HG03432 (cell line): ENCODE measurements at regions not wholly inside any gene's neighbourhood (a gene's known extent, or its start where the extent isn't known, plus 50 kb on each side); places are given as distances from the start of the nearest gene placed in this dataset.
"Not testable (repeated sequence)": the region's sequence is repeated elsewhere in the genome, so short reads cannot be mapped to it uniquely, and the experiment has no call there.

ENCODE experiments used
- ATAC-seq: cut with Tn5 transposase; IDR thresholded peaks from one replicate; pipeline ENCODE4 v1.9.1; 2021; ENCODE audit warnings: mild to moderate bottlenecking, moderate library complexity; ENCODE audit not compliant: unreplicated experiment

DNA sequence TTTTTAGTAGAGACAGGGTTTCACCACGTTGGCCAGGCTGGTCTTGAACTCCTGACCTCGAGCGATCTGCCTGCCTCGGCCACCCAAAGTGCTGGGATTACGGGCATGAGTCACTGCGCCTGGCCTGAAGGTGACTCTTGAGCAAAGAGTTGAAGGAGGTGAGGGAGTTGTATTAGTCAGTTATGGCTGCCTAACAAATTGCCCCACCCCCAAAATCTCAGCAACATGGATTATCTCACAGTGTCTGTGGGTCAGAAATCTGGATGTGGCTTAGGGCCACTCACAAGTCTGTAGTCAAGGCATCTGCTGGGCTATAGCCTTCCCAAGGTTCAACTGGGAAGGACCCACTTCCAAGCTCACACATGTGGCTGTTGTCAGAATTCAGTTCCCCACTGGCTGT is 52.8 kb upstream of the ADGRE5 start:
- ATAC-seq, result no peak

GRCh38 chr19:14327061-14327460 is 54.2 kb upstream of the ADGRE5 start:
- not testable (repeated sequence) for ATAC-seq

DNA sequence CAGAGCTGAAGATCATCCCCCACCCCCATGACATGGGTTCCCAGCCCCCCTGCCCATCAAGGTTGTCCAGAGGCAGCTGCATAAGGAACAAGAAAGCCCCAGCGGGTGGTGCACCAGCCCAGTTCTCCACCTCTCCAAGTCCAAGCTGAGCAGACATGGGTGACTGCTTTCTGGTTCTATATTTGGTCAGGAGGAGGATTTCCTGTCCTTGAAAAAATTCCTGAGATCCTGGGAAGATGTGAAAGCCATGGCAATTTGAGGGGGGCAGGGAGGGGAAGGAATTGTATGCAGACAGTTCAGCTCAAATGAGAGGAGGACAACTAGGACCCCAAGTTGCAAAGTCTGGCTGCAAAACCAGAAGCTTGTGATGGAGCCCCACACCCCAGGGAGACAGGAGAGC is 55.4 kb upstream of the ADGRE5 start:
- no peak for ATAC-seq

GRCh38 chr19:14325134-14325533 is 56.1 kb upstream of the ADGRE5 start:
- ATAC-seq, result no peak

DNA sequence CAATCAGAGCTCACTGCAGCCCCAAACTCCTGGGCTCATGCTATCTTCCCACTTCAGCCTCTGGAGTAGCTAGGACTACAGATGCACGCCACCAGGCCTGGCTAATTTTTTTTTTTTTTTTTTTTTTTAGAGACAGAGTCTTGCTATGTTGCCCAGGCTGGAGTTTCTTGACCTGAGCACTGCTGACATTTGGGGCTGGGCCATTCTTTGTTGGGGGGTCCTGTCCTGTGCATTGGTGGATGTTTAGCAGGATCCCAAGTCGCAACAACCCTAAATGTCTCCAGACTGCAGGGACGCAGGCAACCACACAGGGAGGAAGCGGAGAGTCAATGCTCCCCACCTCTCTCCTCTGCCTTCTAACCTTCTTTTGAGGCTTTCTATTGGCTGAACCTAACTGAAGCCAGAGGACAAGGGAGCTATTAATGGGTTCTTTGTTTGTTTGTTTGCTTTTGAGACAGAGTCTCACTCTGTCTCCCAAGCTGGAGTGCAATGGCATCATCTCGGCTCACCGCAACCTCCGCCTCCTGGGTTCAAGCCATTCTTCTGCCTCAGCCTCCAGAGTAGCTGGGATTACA is 58.3 kb upstream of the ADGRE5 start:
- no peak for ATAC-seq

GRCh38 chr19:14320253-14320652 is 61.0 kb upstream of the ADGRE5 start:
- no peak for ATAC-seq

- not testable (repeated sequence) for ATAC-seq
Observed at GRCh38 chr19:14319720-14320119, 61.5 kb upstream of the ADGRE5 start.

DNA sequence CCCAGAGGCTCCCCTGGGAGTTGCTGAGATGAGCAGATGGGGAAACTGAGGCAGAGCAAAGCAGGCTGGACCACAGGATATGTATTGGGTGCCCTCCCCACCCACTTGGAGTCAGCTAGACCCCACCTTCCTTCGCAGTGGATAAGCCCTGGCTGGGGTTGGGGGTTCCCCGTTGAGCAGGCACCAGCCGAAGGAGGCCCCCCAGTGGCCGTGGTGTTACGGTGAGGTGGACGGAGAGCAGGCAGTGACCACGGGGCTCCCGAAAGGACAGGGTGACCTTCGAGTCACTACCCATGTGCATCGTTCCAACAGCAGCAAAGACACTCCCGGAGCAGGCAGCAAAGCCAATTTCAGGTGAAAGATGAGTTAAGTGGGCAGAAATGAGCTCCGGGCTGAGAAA is 62.4 kb upstream of the ADGRE5 start:
- ATAC-seq, result no peak

GRCh38 chr19:14317157-14317556 is 64.1 kb upstream of the ADGRE5 start:
- ATAC-seq, result no peak

DNA sequence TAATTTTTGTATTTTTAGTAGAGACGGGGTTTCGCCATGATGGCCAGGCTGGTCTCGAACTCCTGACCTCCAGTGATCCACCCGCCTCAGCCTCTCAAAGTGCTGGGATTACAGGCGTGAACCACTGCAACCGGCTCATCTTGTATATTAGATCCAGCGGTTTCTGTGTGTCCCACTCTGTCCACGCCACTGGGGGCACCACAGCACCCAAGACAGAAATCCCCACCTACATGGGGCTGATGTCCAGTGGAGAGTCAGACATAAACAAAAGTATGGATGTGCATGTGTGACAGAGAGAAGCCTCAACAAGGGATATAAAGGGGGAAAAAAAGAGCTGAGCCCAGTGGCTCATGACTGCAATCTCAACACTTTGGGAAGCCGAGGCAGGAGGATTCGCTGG is 65.8 kb upstream of the ADGRE5 start:
- ATAC-seq, result no peak

DNA sequence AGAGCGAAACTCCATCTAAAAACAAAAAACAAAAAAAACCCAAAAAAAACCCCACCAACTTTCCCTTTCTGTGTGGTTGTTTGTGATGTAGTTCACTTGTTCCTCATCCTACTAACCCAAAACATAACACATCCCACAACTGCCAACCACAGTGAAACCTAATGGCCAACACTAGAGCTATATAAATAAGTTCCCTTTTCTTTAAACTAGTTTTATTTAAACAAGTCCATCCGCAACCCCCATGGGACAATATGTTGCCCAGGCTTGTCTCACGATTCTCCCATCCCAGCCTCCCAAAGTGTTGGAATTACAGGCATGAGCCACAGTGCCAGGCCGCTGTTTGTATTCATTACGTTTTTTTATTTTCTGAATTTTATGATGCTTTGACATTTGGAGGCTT is 71.2 kb upstream of the ADGRE5 start:
- ATAC-seq, result no peak

GRCh38 chr19:14305706-14306105 is 75.5 kb upstream of the ADGRE5 start:
- ATAC-seq, result no peak

DNA sequence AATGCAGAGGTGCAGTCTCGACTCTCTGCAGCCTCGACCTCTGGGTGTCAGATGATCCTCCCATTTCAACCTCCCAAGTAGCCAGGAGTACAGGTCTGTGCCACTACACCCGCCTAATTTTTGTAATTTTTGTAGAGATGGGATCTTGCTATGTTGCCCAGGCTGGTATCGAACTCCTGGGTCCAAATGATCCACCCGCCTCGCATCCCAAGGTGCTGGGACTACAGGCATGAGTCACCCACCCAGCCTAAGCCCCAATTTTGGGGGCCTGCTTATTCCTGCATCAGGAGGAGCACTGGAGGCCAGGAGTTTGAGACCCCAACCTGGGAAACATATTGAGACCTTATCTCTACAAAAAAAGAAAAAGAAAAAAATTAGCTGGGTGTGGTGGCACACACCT is 80.1 kb upstream of the ADGRE5 start:
- ATAC-seq, result no peak

GRCh38 chr19:14300303-14300702 is 80.9 kb upstream of the ADGRE5 start:
- ATAC-seq, result no peak

- not testable (repeated sequence) for ATAC-seq
Observed at GRCh38 chr19:14299224-14299827, 81.9 kb upstream of the ADGRE5 start.

GRCh38 chr19:14297883-14298576 is 83.2 kb upstream of the ADGRE5 start:
- ATAC-seq, result not testable (repeated sequence)

GRCh38 chr19:14294974-14295373 is 86.3 kb upstream of the ADGRE5 start:
- not testable (repeated sequence) for ATAC-seq

DNA sequence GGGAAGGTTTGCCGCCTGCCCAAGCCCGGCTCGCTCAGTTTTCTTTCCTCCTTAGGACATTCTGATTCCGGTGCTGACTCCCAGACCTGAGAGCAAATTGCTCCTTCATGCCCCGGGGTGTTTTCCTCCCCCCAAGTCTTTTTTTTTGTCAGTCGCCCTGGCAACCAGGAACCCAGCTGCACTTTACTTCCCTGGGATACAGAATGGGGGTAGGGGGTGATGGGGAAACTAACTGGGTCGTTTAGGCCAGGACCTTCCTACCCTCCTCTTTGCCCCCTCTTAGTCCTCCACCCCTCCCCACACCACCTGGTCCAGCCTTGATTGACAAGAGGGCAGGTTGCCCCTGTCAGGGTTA is 87.5 kb upstream of the ADGRE5 start:
- ATAC-seq, result not testable (repeated sequence)

DNA sequence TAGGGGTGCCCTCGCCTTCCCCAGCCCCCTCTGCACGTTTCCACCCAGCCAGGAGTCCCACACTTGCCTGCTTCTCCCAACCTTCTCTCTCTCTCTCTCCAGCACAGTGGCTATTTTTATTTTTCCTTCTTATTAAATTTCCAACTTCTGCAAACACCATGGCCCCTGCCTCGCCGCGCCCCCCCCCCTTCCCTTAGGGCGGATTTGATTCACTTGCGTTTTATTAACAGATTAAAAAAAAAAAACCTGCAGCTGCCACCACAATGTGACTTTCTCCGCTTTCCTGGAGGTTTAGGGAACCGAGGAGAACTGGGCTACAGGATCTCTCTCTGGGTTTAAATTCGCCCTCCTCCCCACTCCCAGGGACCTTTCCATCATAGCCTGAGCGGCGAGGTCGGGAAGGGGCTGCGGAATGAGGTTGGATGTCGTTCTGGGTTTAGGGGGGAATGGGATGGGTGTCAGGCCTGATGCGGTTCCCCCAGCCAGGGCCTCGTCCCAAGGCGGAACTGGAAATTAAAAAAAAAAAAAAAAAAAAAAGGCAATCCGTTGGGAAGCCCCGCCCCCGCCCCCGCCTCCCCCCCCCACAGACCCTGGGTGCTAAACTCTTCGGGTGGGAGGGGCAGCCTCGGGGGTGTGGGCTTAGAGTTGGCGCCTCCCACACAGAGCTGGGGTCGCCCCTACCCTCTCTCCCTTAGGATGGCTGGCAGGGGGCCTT is 87.3 kb upstream of the ADGRL1 start:
- ATAC-seq, result not testable (repeated sequence)

DNA sequence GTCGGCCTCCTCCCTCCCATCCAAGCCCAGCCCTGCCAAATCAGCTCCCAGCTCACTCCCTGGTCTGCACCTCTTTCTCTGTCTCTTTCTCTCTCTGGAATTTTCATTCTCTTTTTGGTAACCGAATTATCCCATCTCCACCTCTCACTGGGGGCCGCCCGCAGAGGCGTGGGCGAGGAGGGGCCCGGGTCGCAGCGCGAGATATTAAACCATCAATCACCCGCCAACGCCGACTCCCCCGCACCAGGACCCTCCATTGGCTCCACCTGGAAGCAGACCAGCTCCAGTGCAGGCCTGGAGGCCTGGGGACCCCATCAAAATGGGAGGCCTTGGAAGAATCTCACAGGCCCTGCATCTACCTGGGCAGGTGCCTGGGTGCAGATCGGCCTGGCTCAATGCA is 83.8 kb upstream of the ADGRL1 start:
- not testable (repeated sequence) for ATAC-seq

DNA sequence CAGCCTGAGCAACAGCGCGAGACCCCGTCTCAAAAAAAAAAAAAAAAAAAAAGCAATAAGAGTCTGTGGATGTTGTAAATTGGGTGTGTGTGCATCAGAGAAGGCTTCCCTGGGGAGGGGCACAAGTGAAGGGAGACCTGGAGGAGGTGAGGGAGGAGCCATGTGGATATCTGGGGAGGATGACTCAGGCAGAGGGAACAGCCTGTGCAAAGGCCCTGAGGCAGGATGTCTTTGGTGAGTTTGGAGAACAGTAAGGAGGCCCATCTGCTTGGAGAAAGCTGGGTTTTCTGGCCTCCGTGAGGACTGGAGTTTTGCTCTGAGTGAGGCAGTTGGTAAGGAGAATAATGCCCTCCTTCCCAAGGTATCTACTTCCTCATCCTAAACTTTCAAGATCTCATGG is 81.9 kb upstream of the ADGRL1 start:
- not testable (repeated sequence) for ATAC-seq

DNA sequence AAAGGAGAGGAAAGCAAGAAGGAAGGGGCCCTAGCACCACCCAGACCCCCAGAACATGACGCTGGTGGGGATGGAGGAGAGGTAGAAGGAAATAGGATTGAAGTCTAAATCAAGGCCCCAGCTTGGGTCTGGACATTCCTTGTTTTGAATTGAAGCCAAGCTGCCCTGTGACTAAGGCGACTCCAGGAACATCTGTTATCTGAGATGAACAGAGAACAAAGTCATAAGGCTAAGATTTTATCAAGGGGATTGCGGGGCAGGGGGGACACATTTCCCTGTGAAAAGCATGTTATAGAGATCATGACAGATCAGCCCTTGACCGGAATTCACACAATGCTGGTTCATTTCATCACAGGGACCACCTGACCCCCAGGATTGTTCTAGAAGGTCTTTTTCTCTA is 80.6 kb upstream of the ADGRL1 start:
- ATAC-seq, result not testable (repeated sequence)
